CD4-positive, CD25-positive, alpha-beta regulatory T cell (primary cell): ENCODE measurements at regions not wholly inside any gene's neighbourhood (a gene's known extent, or its start where the extent isn't known, plus 50 kb on each side); places are given as distances from the start of the nearest gene placed in this dataset.

ENCODE experiments used
- ATAC-seq, 2 donors: fragments of 150-1000 bp; cut with Tn5 transposase; one replicate each; pipeline ENCODE4 v1.10.0; 2021; ENCODE audit warnings: low read depth in 2 of 2, moderate number of reproducible peaks in 2 of 2, moderate library complexity in 1 of 2
- DNase-seq, 3 donors: peaks; one replicate each; pipeline versions ENCODE4 v3.0.0 to v3.0.0-alpha.2; 2012 to 2022; ENCODE audit warnings: mixed read lengths in 1 of 3
- H3K27ac ChIP-seq: one replicate; pipeline ENCODE4 v1.7.0; 2013; ENCODE audit warnings: mild to moderate bottlenecking, low read length; ENCODE audit not compliant: insufficient read depth, poor library complexity, severe bottlenecking
- H3K27me3 ChIP-seq: one replicate; pipeline ENCODE4 v1.7.0; 2013; ENCODE audit warnings: low read length; ENCODE audit not compliant: control insufficient read depth, insufficient read depth
- H3K36me3 ChIP-seq: one replicate; pipeline ENCODE4 v1.7.0; 2013; ENCODE audit warnings: mild to moderate bottlenecking, low read length, moderate library complexity; ENCODE audit not compliant: control insufficient read depth, insufficient read depth
- H3K4me1 ChIP-seq: 2 replicates; pipeline ENCODE4 v1.7.0; 2013; ENCODE audit warnings: mild to moderate bottlenecking, low read length; ENCODE audit not compliant: insufficient read depth, control insufficient read depth, poor library complexity, severe bottlenecking
- H3K4me3 ChIP-seq: one replicate; pipeline ENCODE4 v1.7.0; 2013; ENCODE audit warnings: low read depth, mild to moderate bottlenecking, low read length, moderate library complexity
- H3K9me3 ChIP-seq, 2 experiments: 1 replicate in 1 of 2; 2 replicates in 1 of 2; pipeline ENCODE4 v1.7.0; 2013; ENCODE audit warnings: low read length in 2 of 2, mild to moderate bottlenecking in 1 of 2, moderate library complexity in 1 of 2; ENCODE audit not compliant: control insufficient read depth in 2 of 2
- H3K27ac Mint-ChIP-seq, 3 donors: one replicate each; pipeline ENCODE4 v1.8.0; 2020 to 2022; ENCODE audit warnings: mild to moderate bottlenecking in 3 of 3, mixed read lengths in 3 of 3, moderate library complexity in 2 of 3
- H3K27me3 Mint-ChIP-seq: one replicate; pipeline ENCODE4 v1.8.0; 2022; ENCODE audit warnings: mild to moderate bottlenecking, mixed read lengths
- H3K36me3 Mint-ChIP-seq: one replicate; pipeline ENCODE4 v1.8.0; 2020; ENCODE audit warnings: mixed read lengths
- H3K4me1 Mint-ChIP-seq, 4 donors: one replicate each; pipeline ENCODE4 v1.8.0; 2020 to 2022; ENCODE audit warnings: mixed read lengths in 4 of 4, mild to moderate bottlenecking in 1 of 4
- H3K4me3 Mint-ChIP-seq, 4 donors: one replicate each; pipeline ENCODE4 v1.8.0; 2020 to 2022; ENCODE audit warnings: mild to moderate bottlenecking in 4 of 4, mixed read lengths in 4 of 4, moderate library complexity in 3 of 4
- H3K9me3 Mint-ChIP-seq, 7 donors: one replicate each; pipeline ENCODE4 v1.8.0; 2020 to 2022; ENCODE audit warnings: mixed read lengths in 7 of 7, mild to moderate bottlenecking in 3 of 7, moderate library complexity in 2 of 7

DNA sequence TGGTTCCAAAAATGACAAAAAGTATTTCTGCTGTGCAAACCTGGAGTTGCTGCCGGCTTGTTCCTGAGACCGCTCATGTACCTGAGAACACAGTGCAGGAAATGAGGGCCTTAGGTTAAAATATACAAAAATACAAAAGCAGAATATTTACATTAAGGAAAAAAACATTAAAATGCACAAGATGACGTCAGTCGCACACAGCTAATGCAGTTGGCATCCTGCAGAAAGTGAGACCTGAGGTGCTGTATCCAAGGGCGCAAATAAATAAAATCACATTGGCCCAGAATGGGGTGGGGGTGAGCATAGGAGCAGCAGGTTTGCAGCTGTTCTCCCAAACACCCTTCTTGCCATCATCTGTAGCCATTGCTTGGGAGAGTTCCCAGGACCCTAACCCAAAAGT, 310.6 kb upstream of the BTBD3 start:
- Mint-ChIP-seq H3K27ac (no peak overlapping the region), H3K9me3 (peaks cover 0 to 25% (median 7%) of the 10 kb centered on the region in 7 donors), H3K4me1 (no peaks in the 10 kb centered on the region), H3K27me3 (no peaks in the 10 kb centered on the region), H3K4me3 (no peak overlapping the region), H3K36me3 (no peaks in the 10 kb centered on the region)
- no peak overlapping the region for H3K4me3 ChIP-seq
- no peak overlapping the region for H3K27ac ChIP-seq
- ATAC-seq (no peak), DNase-seq (no peak)
- no peaks in the 10 kb centered on the region for H3K36me3 ChIP-seq
- no peaks in the 10 kb centered on the region for H3K4me1 ChIP-seq
- H3K9me3 ChIP-seq: peaks cover 0 to 8% of the 10 kb centered on the region in 2 experiments
- no peaks in the 10 kb centered on the region for H3K27me3 ChIP-seq

- Histone ChIP-seq H3K36me3 (no peaks in the 10 kb centered on the region), H3K4me1 (no peaks in the 10 kb centered on the region), H3K9me3 (peaks cover 0 to 8% of the 10 kb centered on the region in 2 experiments), H3K27me3 (no peaks in the 10 kb centered on the region), H3K27ac (no peak overlapping the region), H3K4me3 (no peak overlapping the region)
- H3K4me3 Mint-ChIP-seq: no peak overlapping the region
- no peaks in the 10 kb centered on the region for H3K27me3 Mint-ChIP-seq
- H3K27ac Mint-ChIP-seq: no peak overlapping the region
- ATAC-seq: no peak
- DNase-seq: no peak
- H3K9me3 Mint-ChIP-seq: peaks cover 0 to 25% (median 7%) of the 10 kb centered on the region in 7 donors
- H3K36me3 Mint-ChIP-seq: no peaks in the 10 kb centered on the region
- H3K4me1 Mint-ChIP-seq: no peaks in the 10 kb centered on the region
Measured at GRCh38 chr20:11608736-11609135, 309.0 kb upstream of the BTBD3 start.

- H3K4me3 Mint-ChIP-seq: no peak overlapping the region
- no peak for ATAC-seq
Measured at GRCh38 chr20:11624704-11625103, 293.0 kb upstream of the BTBD3 start.

DNA sequence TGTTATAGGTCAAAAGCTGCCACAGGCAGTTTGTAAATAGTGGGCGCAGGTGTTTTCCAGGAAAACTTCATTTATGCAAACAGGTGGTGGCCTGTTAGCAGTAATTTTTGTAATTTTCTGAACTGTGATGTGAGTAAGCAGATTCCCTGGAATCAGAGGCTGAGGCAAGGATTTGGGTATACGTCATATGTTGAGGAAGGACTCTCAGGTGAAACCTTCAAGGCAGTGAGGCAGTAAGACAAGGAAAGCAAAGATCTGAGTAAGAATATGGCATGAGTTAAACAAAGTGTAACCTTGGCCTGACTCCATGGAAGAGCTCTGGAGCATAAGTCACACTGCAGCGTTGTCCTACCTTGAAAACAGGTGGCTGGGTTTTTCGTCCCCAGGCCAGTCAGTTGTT, 291.1 kb upstream of the BTBD3 start:
- peaks cover 2 to 31% (median 8%) of the 10 kb centered on the region in 7 donors for H3K9me3 Mint-ChIP-seq
- peaks cover 5% of the 10 kb centered on the region for H3K27me3 Mint-ChIP-seq
- Histone ChIP-seq H3K27me3 (no peaks in the 10 kb centered on the region), H3K9me3 (no peaks in the 10 kb centered on the region), H3K36me3 (no peaks in the 10 kb centered on the region), H3K27ac (no peak overlapping the region), H3K4me1 (no peaks in the 10 kb centered on the region), H3K4me3 (no peak overlapping the region)
- no peak overlapping the region for H3K4me3 Mint-ChIP-seq
- DNase-seq (no peak), ATAC-seq (no peak)
- H3K4me1 Mint-ChIP-seq: no peaks in the 10 kb centered on the region
- no peaks in the 10 kb centered on the region for H3K36me3 Mint-ChIP-seq
- no peak overlapping the region for H3K27ac Mint-ChIP-seq

More at GRCh38 chr20:11624704-11625103, 293.0 kb upstream of the BTBD3 start:
- Mint-ChIP-seq H3K36me3 (no peaks in the 10 kb centered on the region), H3K4me1 (no peaks in the 10 kb centered on the region), H3K9me3 (peaks cover 6 to 33% (median 9%) of the 10 kb centered on the region in 7 donors), H3K27ac (no peak overlapping the region), H3K27me3 (peaks cover 5% of the 10 kb centered on the region)
- H3K9me3 ChIP-seq: no peaks in the 10 kb centered on the region
- H3K36me3 ChIP-seq: no peaks in the 10 kb centered on the region
- DNase-seq: no peak
- no peak overlapping the region for H3K4me3 ChIP-seq
- H3K27ac ChIP-seq: no peak overlapping the region
- no peaks in the 10 kb centered on the region for H3K4me1 ChIP-seq
- no peaks in the 10 kb centered on the region for H3K27me3 ChIP-seq

- Mint-ChIP-seq H3K9me3 (peaks cover 2 to 15% (median 7%) of the 10 kb centered on the region in 7 donors), H3K4me1 (no peaks in the 10 kb centered on the region), H3K27me3 (no peaks in the 10 kb centered on the region), H3K27ac (no peak overlapping the region), H3K4me3 (no peak overlapping the region), H3K36me3 (no peaks in the 10 kb centered on the region)
- no peak overlapping the region for H3K4me3 ChIP-seq
- no peak for ATAC-seq
- H3K27me3 ChIP-seq: no peaks in the 10 kb centered on the region
- no peak for DNase-seq
- no peak overlapping the region for H3K27ac ChIP-seq
- peaks cover 0 to 8% of the 10 kb centered on the region in 2 experiments for H3K9me3 ChIP-seq
- H3K36me3 ChIP-seq: no peaks in the 10 kb centered on the region
- H3K4me1 ChIP-seq: no peaks in the 10 kb centered on the region
Measured at GRCh38 chr20:11642866-11643265, 274.8 kb upstream of the BTBD3 start.

DNA sequence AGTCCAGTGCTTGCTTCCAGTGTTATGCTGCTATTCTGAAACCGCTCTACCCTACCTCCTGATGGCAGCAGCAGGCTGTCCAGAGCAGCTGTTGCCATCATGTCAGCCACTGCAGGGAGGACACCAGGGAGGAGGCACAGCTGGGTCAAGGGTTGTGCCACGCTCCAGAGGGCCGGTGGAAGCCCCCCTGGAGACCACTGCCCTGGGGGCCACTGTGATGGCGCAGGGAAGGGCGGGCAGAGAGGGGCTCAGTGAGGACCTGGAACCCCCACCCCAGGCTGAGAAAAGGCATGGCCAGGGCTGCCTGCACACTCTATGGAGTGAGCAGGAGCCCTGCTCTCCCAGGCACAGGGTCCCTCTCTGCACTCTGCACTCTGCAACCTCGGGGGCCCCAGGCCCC, 271.3 kb upstream of the BTBD3 start:
- Mint-ChIP-seq H3K9me3 (peaks cover 2 to 19% (median 7%) of the 10 kb centered on the region in 7 donors), H3K36me3 (no peaks in the 10 kb centered on the region), H3K4me1 (no peaks in the 10 kb centered on the region), H3K4me3 (no peak overlapping the region), H3K27me3 (no peaks in the 10 kb centered on the region), H3K27ac (no peak overlapping the region)
- Histone ChIP-seq H3K36me3 (no peaks in the 10 kb centered on the region), H3K4me3 (no peak overlapping the region), H3K9me3 (peaks cover 0 to 8% of the 10 kb centered on the region in 2 experiments), H3K27ac (no peak overlapping the region), H3K27me3 (no peaks in the 10 kb centered on the region), H3K4me1 (no peaks in the 10 kb centered on the region)
- DNase-seq (no peak), ATAC-seq (no peak)

- H3K27me3 ChIP-seq: no peaks in the 10 kb centered on the region
- H3K4me3 ChIP-seq: no peak overlapping the region
- no peak for DNase-seq
- Mint-ChIP-seq H3K27ac (no peak overlapping the region), H3K4me1 (no peaks in the 10 kb centered on the region), H3K36me3 (no peaks in the 10 kb centered on the region), H3K27me3 (no peaks in the 10 kb centered on the region), H3K4me3 (no peak overlapping the region), H3K9me3 (peaks cover 0 to 20% (median 4%) of the 10 kb centered on the region in 7 donors)
- no peaks in the 10 kb centered on the region for H3K4me1 ChIP-seq
- no peak for ATAC-seq
- H3K27ac ChIP-seq: no peak overlapping the region
- H3K9me3 ChIP-seq: peaks cover 0 to 8% of the 10 kb centered on the region in 2 experiments
- no peaks in the 10 kb centered on the region for H3K36me3 ChIP-seq
Measured at GRCh38 chr20:11650566-11650965, 267.1 kb upstream of the BTBD3 start.

GRCh38 chr20:11651138-11651537, 266.6 kb upstream of the BTBD3 start:
- ATAC-seq (no peak), DNase-seq (no peak)
- Mint-ChIP-seq H3K4me3 (no peak overlapping the region), H3K36me3 (no peaks in the 10 kb centered on the region), H3K27ac (no peak overlapping the region), H3K9me3 (peaks cover 0 to 15% (median 4%) of the 10 kb centered on the region in 7 donors), H3K27me3 (no peaks in the 10 kb centered on the region), H3K4me1 (no peaks in the 10 kb centered on the region)
- Histone ChIP-seq H3K27ac (no peak overlapping the region), H3K27me3 (no peaks in the 10 kb centered on the region), H3K4me3 (no peak overlapping the region), H3K4me1 (no peaks in the 10 kb centered on the region), H3K9me3 (peaks cover 0 to 8% of the 10 kb centered on the region in 2 experiments), H3K36me3 (no peaks in the 10 kb centered on the region)
